ENCODE measurements at regions not wholly inside any gene's neighbourhood (a gene's known extent, or its start where the extent isn't known, plus 50 kb on each side); places are given as distances from the start of the nearest gene placed in this dataset.

DNA sequence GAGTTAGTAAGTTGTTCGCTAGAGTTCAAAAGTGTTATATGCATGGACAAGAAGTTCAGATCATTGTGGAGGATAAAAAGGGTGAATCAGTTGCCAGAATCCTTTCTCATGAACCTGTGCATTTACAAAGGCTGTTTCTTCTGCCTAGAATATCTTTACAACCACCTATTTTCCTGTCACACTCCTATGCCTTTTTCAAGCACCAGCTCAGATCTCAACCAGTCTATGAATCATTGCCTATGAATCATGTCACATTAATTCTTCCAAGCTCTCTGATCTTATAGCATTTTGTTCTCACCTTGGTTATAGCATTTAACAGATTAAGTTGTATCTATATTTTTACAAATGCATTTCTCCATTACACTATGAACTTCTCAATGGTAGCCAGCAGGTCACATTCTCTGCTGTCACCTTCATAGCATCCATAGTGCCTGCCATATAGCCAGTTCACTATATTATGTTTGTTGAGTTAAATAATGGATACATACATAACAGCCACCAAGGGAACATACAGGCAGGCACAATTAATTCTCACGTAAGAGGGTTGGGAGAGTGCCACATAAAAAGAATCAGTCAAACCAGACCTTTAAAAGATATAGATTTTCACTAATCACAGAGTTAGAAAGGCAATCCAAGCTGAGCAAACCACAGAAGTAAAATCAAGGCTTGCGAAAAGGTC, 573.0 kb downstream of the FOXG1 start:
- Mint-ChIP-seq H3K4me3 (no peak overlapping the region), H3K27me3 (ENCODE audit: low read depth) (no peaks in the 10 kb centered on the region), H3K27ac (no peak overlapping the region), H3K36me3 (ENCODE audit: insufficient read depth in 1 of 3, low read depth in 3 of 3) (peaks cover 0 to 16% (median 0%) of the 10 kb centered on the region in 3 experiments; a peak in 3 of 7 replicates), H3K4me1 (peaks cover 0 to 4% of the 10 kb centered on the region in 2 experiments; a peak in 2 of 4 replicates), H3K9me3 (peaks cover 5 to 9% of the 10 kb centered on the region in 2 experiments; a peak in 4 of 5 replicates)
- Histone ChIP-seq H4K91ac (ENCODE audit: insufficient read length, low read depth, low read length) (no peak overlapping the region), H4K20me1 (ENCODE audit: control insufficient read depth, insufficient read depth, insufficient read length) (no peaks in the 10 kb centered on the region), H3K23me2 (ENCODE audit: insufficient read length, low read depth, low read length, poor library complexity, severe bottlenecking) (no peaks in the 10 kb centered on the region), H3K27ac (ENCODE audit: insufficient read length, low read depth, low read length) (no peak overlapping the region), H3K4ac (ENCODE audit: low read depth, low read length) (no peak overlapping the region), H3K4me1 (ENCODE audit: insufficient read depth, low read length) (no peaks in the 10 kb centered on the region), H4K5ac (ENCODE audit: insufficient read length, low read depth, low read length) (no peak overlapping the region), H3K9me3 (ENCODE audit: control insufficient read depth, low read depth, low read length) (no peaks in the 10 kb centered on the region), H3K27me3 (ENCODE audit: insufficient read depth, low read length) (no peaks in the 10 kb centered on the region), H2AFZ (ENCODE audit: low read length) (no peak overlapping the region), H3T11ph (ENCODE audit: low read length) (no peak overlapping the region), H3K56ac (ENCODE audit: insufficient read length, low read depth, low read length) (no peak overlapping the region), H2AK5ac (ENCODE audit: insufficient read length, low read length) (no peak overlapping the region), H2BK15ac (ENCODE audit: low read depth, low read length) (no peak overlapping the region), H3K79me2 (ENCODE audit: insufficient read depth, low read length) (no peaks in the 10 kb centered on the region), H2BK5ac (ENCODE audit: insufficient read length, low read length) (no peak overlapping the region), H4K8ac (replicated peaks; ENCODE audit: insufficient read length, low read depth, low read length) (no peak overlapping the region), H3K23ac (ENCODE audit: insufficient read length, low read depth, low read length) (no peak overlapping the region), H2BK120ac (ENCODE audit: low read depth, low read length, poor library complexity, severe bottlenecking) (no peak overlapping the region), H3K9ac (ENCODE audit: extremely low read depth, insufficient read length, low read length) (no peak overlapping the region), H3K4me2 (ENCODE audit: insufficient read depth, insufficient read length, low read length) (no peak overlapping the region), H3K79me1 (ENCODE audit: insufficient read depth, low read depth, low read length, poor library complexity, severe bottlenecking) (no peaks in the 10 kb centered on the region), H3K18ac (ENCODE audit: insufficient read length, low read depth, low read length) (no peak overlapping the region), H2BK12ac (ENCODE audit: insufficient read length, low read depth, low read length) (no peak overlapping the region), H3K14ac (ENCODE audit: insufficient read depth, low read length) (no peak overlapping the region), H2BK20ac (ENCODE audit: low read depth, low read length, poor library complexity, severe bottlenecking) (no peak overlapping the region)
- DNase-seq, result no peak
- TF ChIP-seq, protein P1, sequence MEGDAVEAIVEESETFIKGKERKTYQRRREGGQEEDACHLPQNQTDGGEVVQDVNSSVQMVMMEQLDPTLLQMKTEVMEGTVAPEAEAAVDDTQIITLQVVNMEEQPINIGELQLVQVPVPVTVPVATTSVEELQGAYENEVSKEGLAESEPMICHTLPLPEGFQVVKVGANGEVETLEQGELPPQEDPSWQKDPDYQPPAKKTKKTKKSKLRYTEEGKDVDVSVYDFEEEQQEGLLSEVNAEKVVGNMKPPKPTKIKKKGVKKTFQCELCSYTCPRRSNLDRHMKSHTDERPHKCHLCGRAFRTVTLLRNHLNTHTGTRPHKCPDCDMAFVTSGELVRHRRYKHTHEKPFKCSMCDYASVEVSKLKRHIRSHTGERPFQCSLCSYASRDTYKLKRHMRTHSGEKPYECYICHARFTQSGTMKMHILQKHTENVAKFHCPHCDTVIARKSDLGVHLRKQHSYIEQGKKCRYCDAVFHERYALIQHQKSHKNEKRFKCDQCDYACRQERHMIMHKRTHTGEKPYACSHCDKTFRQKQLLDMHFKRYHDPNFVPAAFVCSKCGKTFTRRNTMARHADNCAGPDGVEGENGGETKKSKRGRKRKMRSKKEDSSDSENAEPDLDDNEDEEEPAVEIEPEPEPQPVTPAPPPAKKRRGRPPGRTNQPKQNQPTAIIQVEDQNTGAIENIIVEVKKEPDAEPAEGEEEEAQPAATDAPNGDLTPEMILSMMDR (conservative IDR thresholded peaks at IDR 0.05), result no peak
- WGBS (ENCODE audit: extremely low coverage, insufficient read length, low lambda C conversion rate), result no CpG with 5 or more reads among the region's 3 CpGs

Measured in H9 (cell line).